B cell (primary cell): ENCODE measurements at regions not wholly inside any gene's neighbourhood (a gene's known extent, or its start where the extent isn't known, plus 50 kb on each side); places are given as distances from the start of the nearest gene placed in this dataset.

Source experiments
- EZH2 ChIP-seq: IDR thresholded peaks from 2 replicates; pipeline ENCODE4 v1.6.1; 2012; ENCODE audit warnings: borderline replicate concordance, low read depth, mild to moderate bottlenecking, moderate library complexity, low read length; ENCODE audit not compliant: insufficient read depth, poor library complexity, severe bottlenecking
- TF ChIP-seq, protein P1 (sequence below): fragments of 200-600 bp; IDR thresholded peaks from one replicate; pipeline ENCODE4 v1.8.0; 2022; ENCODE audit warnings: antibody characterized with exemption, mild to moderate bottlenecking

DNA sequence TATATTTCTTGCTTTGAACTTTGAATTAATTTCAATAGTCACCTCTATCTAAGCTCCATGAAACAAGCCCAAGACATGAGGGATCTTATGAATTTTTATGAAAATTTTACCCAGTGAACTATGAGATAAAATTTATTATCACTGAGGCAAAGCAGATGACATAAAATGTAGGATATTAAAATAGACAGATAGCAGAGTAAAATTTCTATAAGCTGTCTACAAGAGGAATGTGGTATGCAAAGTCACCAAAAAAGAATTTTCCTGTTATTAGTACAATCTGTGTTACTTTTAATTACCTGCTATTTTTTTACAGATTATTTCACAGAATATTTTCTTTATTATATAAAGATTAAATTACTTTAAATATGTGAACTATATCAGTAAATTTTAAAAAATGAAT is 2312.6 kb downstream of the PCDH9 start:
- TF ChIP-seq EZH2 = no peak
- TF ChIP-seq, protein P1, sequence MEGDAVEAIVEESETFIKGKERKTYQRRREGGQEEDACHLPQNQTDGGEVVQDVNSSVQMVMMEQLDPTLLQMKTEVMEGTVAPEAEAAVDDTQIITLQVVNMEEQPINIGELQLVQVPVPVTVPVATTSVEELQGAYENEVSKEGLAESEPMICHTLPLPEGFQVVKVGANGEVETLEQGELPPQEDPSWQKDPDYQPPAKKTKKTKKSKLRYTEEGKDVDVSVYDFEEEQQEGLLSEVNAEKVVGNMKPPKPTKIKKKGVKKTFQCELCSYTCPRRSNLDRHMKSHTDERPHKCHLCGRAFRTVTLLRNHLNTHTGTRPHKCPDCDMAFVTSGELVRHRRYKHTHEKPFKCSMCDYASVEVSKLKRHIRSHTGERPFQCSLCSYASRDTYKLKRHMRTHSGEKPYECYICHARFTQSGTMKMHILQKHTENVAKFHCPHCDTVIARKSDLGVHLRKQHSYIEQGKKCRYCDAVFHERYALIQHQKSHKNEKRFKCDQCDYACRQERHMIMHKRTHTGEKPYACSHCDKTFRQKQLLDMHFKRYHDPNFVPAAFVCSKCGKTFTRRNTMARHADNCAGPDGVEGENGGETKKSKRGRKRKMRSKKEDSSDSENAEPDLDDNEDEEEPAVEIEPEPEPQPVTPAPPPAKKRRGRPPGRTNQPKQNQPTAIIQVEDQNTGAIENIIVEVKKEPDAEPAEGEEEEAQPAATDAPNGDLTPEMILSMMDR = no peak
